ENCODE measurements at regions not wholly inside any gene's neighbourhood (a gene's known extent, or its start where the extent isn't known, plus 50 kb on each side); places are given as distances from the start of the nearest gene placed in this dataset.

DNA sequence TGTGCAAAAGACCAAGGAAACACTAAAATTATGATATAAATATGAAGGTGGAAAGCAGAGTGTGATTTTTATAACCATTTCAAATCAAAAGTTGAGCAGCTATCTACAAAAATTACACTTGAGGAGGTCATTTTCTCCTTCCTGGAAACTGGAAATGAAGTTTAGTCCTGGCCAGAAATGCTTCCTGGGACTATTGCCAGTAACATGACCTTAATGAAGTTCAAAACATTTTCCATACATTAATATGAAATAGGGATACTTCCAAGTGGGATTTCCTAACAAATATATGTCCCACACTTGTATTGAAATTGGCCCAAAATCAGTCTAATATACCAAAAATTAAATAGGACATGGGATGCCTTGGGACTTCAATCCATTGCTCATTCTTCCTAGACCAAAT, 1556.8 kb upstream of the MIR17HG start:
- ATAC-seq (no peak), DNase-seq (ENCODE audit: low spot score) (no peak)
- Histone ChIP-seq H3K36me3 (ENCODE audit: insufficient read depth) (no peaks in the 10 kb centered on the region), H3K4me2 (no peak overlapping the region), H3K27ac (ENCODE audit: low read depth) (no peak overlapping the region), H3F3A (replicated peaks; ENCODE audit: low read depth) (no peaks in the 10 kb centered on the region), H3K4me3 (no peak overlapping the region), H4K20me1 (replicated peaks; ENCODE audit: insufficient read depth) (no peaks in the 10 kb centered on the region), H3K9me2 (ENCODE audit: insufficient read depth) (no peaks in the 10 kb centered on the region), H3K4me1 (ENCODE audit: insufficient read depth) (peaks cover 12% of the 10 kb centered on the region; the same call in 1 of the 2 replicates), H3K79me2 (replicated peaks; ENCODE audit: insufficient read depth) (no peaks in the 10 kb centered on the region), H2AFZ (0 out of 2 replicates have a peak overlapping the region, but pooled peaks have one; percentile 45), H3K27me3 (ENCODE audit: insufficient read depth) (no peaks in the 10 kb centered on the region)
- H3K36me3 Mint-ChIP-seq (ENCODE audit: low read depth), result no peaks in the 10 kb centered on the region
- TF ChIP-seq STAT1 (IDR thresholded peaks at IDR 0.05; ENCODE audit: unreplicated experiment) (no peak), NANOG (IDR thresholded peaks at IDR 0.05; ENCODE audit: borderline replicate concordance) (no peak), POLR2AphosphoS5 (IDR thresholded peaks at IDR 0.05; ENCODE audit: low read depth) (no peak), ZNF114 (CRISPR knock-in tag; IDR thresholded peaks at IDR 0.05) (no peak), EZH2 (IDR thresholded peaks at IDR 0.05; ENCODE audit: low read depth, unreplicated experiment) (no peak), ZNF331 (CRISPR knock-in tag; IDR thresholded peaks at IDR 0.05; ENCODE audit: low read depth) (no peak), CREB1 (CRISPR knock-in tag; IDR thresholded peaks at IDR 0.05; ENCODE audit: low read depth) (no peak), JUNB (IDR thresholded peaks at IDR 0.05; ENCODE audit: unreplicated experiment) (no peak), EZH2phosphoT487 (IDR thresholded peaks at IDR 0.05; ENCODE audit: unreplicated experiment) (no peak)
- TF ChIP-seq, protein P1, sequence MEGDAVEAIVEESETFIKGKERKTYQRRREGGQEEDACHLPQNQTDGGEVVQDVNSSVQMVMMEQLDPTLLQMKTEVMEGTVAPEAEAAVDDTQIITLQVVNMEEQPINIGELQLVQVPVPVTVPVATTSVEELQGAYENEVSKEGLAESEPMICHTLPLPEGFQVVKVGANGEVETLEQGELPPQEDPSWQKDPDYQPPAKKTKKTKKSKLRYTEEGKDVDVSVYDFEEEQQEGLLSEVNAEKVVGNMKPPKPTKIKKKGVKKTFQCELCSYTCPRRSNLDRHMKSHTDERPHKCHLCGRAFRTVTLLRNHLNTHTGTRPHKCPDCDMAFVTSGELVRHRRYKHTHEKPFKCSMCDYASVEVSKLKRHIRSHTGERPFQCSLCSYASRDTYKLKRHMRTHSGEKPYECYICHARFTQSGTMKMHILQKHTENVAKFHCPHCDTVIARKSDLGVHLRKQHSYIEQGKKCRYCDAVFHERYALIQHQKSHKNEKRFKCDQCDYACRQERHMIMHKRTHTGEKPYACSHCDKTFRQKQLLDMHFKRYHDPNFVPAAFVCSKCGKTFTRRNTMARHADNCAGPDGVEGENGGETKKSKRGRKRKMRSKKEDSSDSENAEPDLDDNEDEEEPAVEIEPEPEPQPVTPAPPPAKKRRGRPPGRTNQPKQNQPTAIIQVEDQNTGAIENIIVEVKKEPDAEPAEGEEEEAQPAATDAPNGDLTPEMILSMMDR (conservative IDR thresholded peaks at IDR 0.05; ENCODE audit: low read depth in 2 of 2), result no peak
- TF ChIP-seq, protein P2, sequence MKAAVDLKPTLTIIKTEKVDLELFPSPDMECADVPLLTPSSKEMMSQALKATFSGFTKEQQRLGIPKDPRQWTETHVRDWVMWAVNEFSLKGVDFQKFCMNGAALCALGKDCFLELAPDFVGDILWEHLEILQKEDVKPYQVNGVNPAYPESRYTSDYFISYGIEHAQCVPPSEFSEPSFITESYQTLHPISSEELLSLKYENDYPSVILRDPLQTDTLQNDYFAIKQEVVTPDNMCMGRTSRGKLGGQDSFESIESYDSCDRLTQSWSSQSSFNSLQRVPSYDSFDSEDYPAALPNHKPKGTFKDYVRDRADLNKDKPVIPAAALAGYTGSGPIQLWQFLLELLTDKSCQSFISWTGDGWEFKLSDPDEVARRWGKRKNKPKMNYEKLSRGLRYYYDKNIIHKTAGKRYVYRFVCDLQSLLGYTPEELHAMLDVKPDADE (IDR thresholded peaks at IDR 0.05), result no peak
- TF ChIP-seq, protein P3, sequence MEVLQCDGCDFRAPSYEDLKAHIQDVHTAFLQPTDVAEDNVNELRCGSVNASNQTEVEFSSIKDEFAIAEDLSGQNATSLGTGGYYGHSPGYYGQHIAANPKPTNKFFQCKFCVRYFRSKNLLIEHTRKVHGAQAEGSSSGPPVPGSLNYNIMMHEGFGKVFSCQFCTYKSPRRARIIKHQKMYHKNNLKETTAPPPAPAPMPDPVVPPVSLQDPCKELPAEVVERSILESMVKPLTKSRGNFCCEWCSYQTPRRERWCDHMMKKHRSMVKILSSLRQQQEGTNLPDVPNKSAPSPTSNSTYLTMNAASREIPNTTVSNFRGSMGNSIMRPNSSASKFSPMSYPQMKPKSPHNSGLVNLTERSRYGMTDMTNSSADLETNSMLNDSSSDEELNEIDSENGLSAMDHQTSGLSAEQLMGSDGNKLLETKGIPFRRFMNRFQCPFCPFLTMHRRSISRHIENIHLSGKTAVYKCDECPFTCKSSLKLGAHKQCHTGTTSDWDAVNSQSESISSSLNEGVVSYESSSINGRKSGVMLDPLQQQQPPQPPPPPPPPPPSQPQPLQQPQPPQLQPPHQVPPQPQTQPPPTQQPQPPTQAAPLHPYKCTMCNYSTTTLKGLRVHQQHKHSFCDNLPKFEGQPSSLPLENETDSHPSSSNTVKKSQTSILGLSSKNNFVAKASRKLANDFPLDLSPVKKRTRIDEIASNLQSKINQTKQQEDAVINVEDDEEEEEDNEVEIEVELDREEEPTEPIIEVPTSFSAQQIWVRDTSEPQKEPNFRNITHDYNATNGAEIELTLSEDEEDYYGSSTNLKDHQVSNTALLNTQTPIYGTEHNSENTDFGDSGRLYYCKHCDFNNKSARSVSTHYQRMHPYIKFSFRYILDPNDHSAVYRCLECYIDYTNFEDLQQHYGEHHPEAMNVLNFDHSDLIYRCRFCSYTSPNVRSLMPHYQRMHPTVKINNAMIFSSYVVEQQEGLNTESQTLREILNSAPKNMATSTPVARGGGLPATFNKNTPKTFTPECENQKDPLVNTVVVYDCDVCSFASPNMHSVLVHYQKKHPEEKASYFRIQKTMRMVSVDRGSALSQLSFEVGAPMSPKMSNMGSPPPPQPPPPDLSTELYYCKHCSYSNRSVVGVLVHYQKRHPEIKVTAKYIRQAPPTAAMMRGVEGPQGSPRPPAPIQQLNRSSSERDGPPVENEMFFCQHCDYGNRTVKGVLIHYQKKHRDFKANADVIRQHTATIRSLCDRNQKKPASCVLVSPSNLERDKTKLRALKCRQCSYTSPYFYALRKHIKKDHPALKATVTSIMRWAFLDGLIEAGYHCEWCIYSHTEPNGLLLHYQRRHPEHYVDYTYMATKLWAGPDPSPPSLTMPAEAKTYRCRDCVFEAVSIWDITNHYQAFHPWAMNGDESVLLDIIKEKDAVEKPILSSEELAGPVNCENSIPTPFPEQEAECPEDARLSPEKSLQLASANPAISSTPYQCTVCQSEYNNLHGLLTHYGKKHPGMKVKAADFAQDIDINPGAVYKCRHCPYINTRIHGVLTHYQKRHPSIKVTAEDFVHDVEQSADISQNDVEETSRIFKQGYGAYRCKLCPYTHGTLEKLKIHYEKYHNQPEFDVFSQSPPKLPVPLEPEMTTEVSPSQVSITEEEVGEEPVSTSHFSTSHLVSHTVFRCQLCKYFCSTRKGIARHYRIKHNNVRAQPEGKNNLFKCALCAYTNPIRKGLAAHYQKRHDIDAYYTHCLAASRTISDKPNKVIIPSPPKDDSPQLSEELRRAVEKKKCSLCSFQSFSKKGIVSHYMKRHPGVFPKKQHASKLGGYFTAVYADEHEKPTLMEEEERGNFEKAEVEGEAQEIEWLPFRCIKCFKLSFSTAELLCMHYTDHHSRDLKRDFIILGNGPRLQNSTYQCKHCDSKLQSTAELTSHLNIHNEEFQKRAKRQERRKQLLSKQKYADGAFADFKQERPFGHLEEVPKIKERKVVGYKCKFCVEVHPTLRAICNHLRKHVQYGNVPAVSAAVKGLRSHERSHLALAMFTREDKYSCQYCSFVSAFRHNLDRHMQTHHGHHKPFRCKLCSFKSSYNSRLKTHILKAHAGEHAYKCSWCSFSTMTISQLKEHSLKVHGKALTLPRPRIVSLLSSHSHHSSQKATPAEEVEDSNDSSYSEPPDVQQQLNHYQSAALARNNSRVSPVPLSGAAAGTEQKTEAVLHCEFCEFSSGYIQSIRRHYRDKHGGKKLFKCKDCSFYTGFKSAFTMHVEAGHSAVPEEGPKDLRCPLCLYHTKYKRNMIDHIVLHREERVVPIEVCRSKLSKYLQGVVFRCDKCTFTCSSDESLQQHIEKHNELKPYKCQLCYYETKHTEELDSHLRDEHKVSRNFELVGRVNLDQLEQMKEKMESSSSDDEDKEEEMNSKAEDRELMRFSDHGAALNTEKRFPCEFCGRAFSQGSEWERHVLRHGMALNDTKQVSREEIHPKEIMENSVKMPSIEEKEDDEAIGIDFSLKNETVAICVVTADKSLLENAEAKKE (CRISPR knock-in tag; IDR thresholded peaks at IDR 0.05), result no peak
- TF ChIP-seq, protein P4, sequence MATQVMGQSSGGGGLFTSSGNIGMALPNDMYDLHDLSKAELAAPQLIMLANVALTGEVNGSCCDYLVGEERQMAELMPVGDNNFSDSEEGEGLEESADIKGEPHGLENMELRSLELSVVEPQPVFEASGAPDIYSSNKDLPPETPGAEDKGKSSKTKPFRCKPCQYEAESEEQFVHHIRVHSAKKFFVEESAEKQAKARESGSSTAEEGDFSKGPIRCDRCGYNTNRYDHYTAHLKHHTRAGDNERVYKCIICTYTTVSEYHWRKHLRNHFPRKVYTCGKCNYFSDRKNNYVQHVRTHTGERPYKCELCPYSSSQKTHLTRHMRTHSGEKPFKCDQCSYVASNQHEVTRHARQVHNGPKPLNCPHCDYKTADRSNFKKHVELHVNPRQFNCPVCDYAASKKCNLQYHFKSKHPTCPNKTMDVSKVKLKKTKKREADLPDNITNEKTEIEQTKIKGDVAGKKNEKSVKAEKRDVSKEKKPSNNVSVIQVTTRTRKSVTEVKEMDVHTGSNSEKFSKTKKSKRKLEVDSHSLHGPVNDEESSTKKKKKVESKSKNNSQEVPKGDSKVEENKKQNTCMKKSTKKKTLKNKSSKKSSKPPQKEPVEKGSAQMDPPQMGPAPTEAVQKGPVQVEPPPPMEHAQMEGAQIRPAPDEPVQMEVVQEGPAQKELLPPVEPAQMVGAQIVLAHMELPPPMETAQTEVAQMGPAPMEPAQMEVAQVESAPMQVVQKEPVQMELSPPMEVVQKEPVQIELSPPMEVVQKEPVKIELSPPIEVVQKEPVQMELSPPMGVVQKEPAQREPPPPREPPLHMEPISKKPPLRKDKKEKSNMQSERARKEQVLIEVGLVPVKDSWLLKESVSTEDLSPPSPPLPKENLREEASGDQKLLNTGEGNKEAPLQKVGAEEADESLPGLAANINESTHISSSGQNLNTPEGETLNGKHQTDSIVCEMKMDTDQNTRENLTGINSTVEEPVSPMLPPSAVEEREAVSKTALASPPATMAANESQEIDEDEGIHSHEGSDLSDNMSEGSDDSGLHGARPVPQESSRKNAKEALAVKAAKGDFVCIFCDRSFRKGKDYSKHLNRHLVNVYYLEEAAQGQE (IDR thresholded peaks at IDR 0.05; ENCODE audit: unreplicated experiment), result no peak
- H3K27ac Mint-ChIP-seq, result no peak overlapping the region
- H3K4me1 Mint-ChIP-seq, result peaks cover 11% of the 10 kb centered on the region; the same call in 2 of the 3 replicates
- peaks cover 2% of the 10 kb centered on the region; the same call in 2 of the 3 replicates for H3K9me3 Mint-ChIP-seq
- no peak overlapping the region for H3K4me3 Mint-ChIP-seq
- no peaks in the 10 kb centered on the region for H3K27me3 Mint-ChIP-seq (ENCODE audit: insufficient read depth, low read depth, poor library complexity)

Measured in GM23338 (cell line).